B cell (primary cell): ENCODE measurements at regions not wholly inside any gene's neighbourhood (a gene's known extent, or its start where the extent isn't known, plus 50 kb on each side); places are given as distances from the start of the nearest gene placed in this dataset.

Source experiments
- EZH2 ChIP-seq: IDR thresholded peaks from 2 replicates; pipeline ENCODE4 v1.6.1; 2012; ENCODE audit warnings: borderline replicate concordance, low read depth, mild to moderate bottlenecking, moderate library complexity, low read length; ENCODE audit not compliant: insufficient read depth, poor library complexity, severe bottlenecking
- TF ChIP-seq, protein P1 (sequence below): fragments of 200-600 bp; IDR thresholded peaks from one replicate; pipeline ENCODE4 v1.8.0; 2022; ENCODE audit warnings: antibody characterized with exemption, mild to moderate bottlenecking

DNA sequence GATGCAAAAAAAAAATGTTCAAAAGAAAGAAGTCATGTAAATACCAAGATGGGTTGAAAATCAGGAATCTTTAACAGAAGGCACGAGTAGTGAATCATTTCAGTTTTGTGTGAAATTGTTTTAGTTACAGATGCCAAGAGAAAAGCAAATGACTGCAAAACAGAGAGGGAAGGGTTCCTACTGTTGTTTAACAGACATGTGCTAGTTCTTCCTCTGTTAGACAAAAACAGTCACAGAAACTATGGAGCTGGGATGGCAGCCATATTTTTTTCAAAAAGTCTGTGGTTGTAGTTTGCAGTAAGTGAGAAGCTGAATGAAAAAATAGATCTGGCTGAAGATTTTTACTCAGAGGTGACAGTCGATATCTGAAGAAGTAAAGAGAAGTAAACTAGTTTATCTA lies 511.9 kb downstream of the ZIC1 start:
- no peak for TF ChIP-seq EZH2
- TF ChIP-seq, protein P1, sequence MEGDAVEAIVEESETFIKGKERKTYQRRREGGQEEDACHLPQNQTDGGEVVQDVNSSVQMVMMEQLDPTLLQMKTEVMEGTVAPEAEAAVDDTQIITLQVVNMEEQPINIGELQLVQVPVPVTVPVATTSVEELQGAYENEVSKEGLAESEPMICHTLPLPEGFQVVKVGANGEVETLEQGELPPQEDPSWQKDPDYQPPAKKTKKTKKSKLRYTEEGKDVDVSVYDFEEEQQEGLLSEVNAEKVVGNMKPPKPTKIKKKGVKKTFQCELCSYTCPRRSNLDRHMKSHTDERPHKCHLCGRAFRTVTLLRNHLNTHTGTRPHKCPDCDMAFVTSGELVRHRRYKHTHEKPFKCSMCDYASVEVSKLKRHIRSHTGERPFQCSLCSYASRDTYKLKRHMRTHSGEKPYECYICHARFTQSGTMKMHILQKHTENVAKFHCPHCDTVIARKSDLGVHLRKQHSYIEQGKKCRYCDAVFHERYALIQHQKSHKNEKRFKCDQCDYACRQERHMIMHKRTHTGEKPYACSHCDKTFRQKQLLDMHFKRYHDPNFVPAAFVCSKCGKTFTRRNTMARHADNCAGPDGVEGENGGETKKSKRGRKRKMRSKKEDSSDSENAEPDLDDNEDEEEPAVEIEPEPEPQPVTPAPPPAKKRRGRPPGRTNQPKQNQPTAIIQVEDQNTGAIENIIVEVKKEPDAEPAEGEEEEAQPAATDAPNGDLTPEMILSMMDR, result no peak
